ENCODE measurements at regions not wholly inside any gene's neighbourhood (a gene's known extent, or its start where the extent isn't known, plus 50 kb on each side); places are given as distances from the start of the nearest gene placed in this dataset.

- FAIRE-seq (no peak), DNase-seq (ENCODE audit: low read depth in 1 of 2, low spot score in 2 of 2) (no peak)
- Histone ChIP-seq H4K8ac (ENCODE audit: extremely low read depth, insufficient read depth, low read length) (no peak overlapping the region), H3K27me3 (replicated peaks in 1 of 4; ENCODE audit: control insufficient read depth in 3 of 4, extremely low read depth in 1 of 4, insufficient read depth in 3 of 4, low read length in 3 of 4) (no peaks in the 10 kb centered on the region), H3K9me3 (ENCODE audit: insufficient read depth in 2 of 2, low read depth in 1 of 2, low read length in 1 of 2) (no peaks in the 10 kb centered on the region), H3K27ac (ENCODE audit: low read depth, low read length) (no peak overlapping the region), H2AK5ac (ENCODE audit: low read depth, low read length) (no peak overlapping the region), H3K79me1 (ENCODE audit: low read depth, low read length) (no peaks in the 10 kb centered on the region), H2BK20ac (ENCODE audit: low read length) (no peak overlapping the region), H2BK120ac (replicated peaks; ENCODE audit: low read depth, low read length) (no peak overlapping the region), H4K5ac (ENCODE audit: insufficient read length, low read depth, low read length) (no peak overlapping the region), H3K79me2 (ENCODE audit: control insufficient read depth in 1 of 2, insufficient read depth in 2 of 2, low read length in 2 of 2) (no peaks in the 10 kb centered on the region), H2BK12ac (ENCODE audit: low read depth, low read length) (no peak overlapping the region), H3K4ac (replicated peaks; ENCODE audit: insufficient read length, low read depth, low read length) (no peak overlapping the region), H3K23ac (ENCODE audit: insufficient read length) (no peak overlapping the region), H3K56ac (replicated peaks; ENCODE audit: insufficient read length, low read depth, low read length) (no peak overlapping the region), H3K9ac (replicated peaks in 1 of 4; ENCODE audit: extremely low read depth in 1 of 4, low read depth in 3 of 4, low read length in 3 of 4) (no peak overlapping the region), H4K20me1 (replicated peaks in 1 of 2; ENCODE audit: control insufficient read depth in 1 of 2, insufficient read depth in 2 of 2, low read length in 2 of 2) (no peaks in the 10 kb centered on the region), H3K36me3 (ENCODE audit: control insufficient read depth in 2 of 4, insufficient read depth in 4 of 4, low read length in 3 of 4) (no peaks in the 10 kb centered on the region), H2AFZ (ENCODE audit: low read length) (no peak overlapping the region), H3K14ac (ENCODE audit: insufficient read length) (no peak overlapping the region), H2BK5ac (ENCODE audit: low read depth, low read length) (no peak overlapping the region), H4K91ac (replicated peaks; ENCODE audit: insufficient read length, low read length) (no peak overlapping the region), H3K18ac (ENCODE audit: extremely low read depth, low read length) (no peak overlapping the region), H3K4me2 (ENCODE audit: insufficient read depth in 1 of 2, low read depth in 2 of 2, low read length in 2 of 2) (no peak overlapping the region), H3K4me1 (replicated peaks in 1 of 4; ENCODE audit: control insufficient read depth in 3 of 4, insufficient read depth in 4 of 4, low read length in 3 of 4) (no peaks in the 10 kb centered on the region), H3K23me2 (ENCODE audit: low read depth, low read length) (no peaks in the 10 kb centered on the region), H2BK15ac (ENCODE audit: low read length) (no peak overlapping the region), H3K4me3 (ENCODE audit: extremely low read depth in 1 of 4, insufficient read depth in 2 of 4, low read depth in 3 of 4, low read length in 4 of 4) (no peak overlapping the region)
- POLR2A ChIA-PET (ENCODE audit: partially characterized antibody), result interaction anchor here (0.8 kb wide), 1 partner anchor 8 kb away, joined by 3 read pairs; no protein-coding TSS in a partner anchor
- CTCF ChIA-PET (ENCODE audit: partially characterized antibody), result interaction anchor here (0.7 to 1.5 kb wide), 9 partner anchors 9 to 215 kb away, joined by 3 to 4 read pairs (median 3); no protein-coding TSS in a partner anchor
- WGBS, 2 experiments (ENCODE audit: extremely low coverage in 1 of 2, insufficient coverage in 1 of 2, insufficient read length in 1 of 2, insufficient replicate concordance in 2 of 2, low coverage in 1 of 2, low lambda C conversion rate in 2 of 2, missing lambda C conversion rate in 1 of 2), result 90% methylated on average over 2 of the region's 2 CpGs; no CpG with 5 or more reads in 1 of the 2 experiments
- TF ChIP-seq E2F6 (IDR thresholded peaks at IDR 0.05) (no peak), USF2 (IDR thresholded peaks at IDR 0.05; ENCODE audit: low read length) (no peak)
Observed at GRCh38 chr13:44224450-44225149, 149.0 kb upstream of the SERP2 start.
